HepG2 (cell line): ENCODE measurements at regions not wholly inside any gene's neighbourhood (a gene's known extent, or its start where the extent isn't known, plus 50 kb on each side); places are given as distances from the start of the nearest gene placed in this dataset.

Experiments used
- ATAC-seq: fragments of 200-7000 bp; cut with Tn5 transposase; 3 replicates; pipeline ENCODE4 v1.9.1; 2020; ENCODE audit warnings: mild to moderate bottlenecking, moderate library complexity
- BruUV-seq: library from RNA; stranded (reverse); fragments of 400-500 nt; replicated peaks from 2 replicates; lab custom pipeline; 2021; lab: Mats Ljungman, UMichigan
- CTCF ChIA-PET: fragments of 300-600 bp; formaldehyde crosslinking; extraction: SDS; loops from one replicate; lab custom pipeline; 2021; ENCODE audit warnings: low total read pairs, inconsistent platforms, low intra/inter-chr PET ratio; lab: Yijun Ruan, JAX
- POLR2A ChIA-PET: fragments of 350-600 bp; sonication (Branson Sonifier 250); formaldehyde crosslinking; loops from one replicate; lab custom pipeline; 2020; ENCODE audit warnings: antibody characterized with exemption, inconsistent platforms; lab: Yijun Ruan, JAX
- DNase-seq: peaks from one replicate; pipeline ENCODE4 v3.0.0-alpha.2; 2015; ENCODE audit warnings: low spot score
- FAIRE-seq: peaks from 3 replicates; lab custom pipeline; 2011; peaks lifted over from hg19 to GRCh38; lab: Jason Lieb, UNC
- H2AFZ ChIP-seq: one replicate; pipeline ENCODE4 v1.6.1; 2011; ENCODE audit warnings: low read length, inconsistent platforms
- H3K27ac ChIP-seq: fragments of 300-600 bp; 3 replicates; pipeline ENCODE4 v1.8.0; 2011; ENCODE audit warnings: mixed run types, mild to moderate bottlenecking, mixed read lengths, low read length, inconsistent platforms; ENCODE audit not compliant: insufficient read depth; ENCODE audit errors: extremely low read length
- H3K27me3 ChIP-seq, 2 experiments: fragments of 200-600 bp in 1 of 2; 2 replicates in 1 of 2; 3 replicates in 1 of 2; pipeline versions ENCODE4 v1.6.0 to v1.8.0; 2011; ENCODE audit warnings: low read length in 2 of 2, mild to moderate bottlenecking in 2 of 2, moderate library complexity in 2 of 2, inconsistent platforms in 1 of 2; ENCODE audit not compliant: insufficient read depth in 2 of 2, control insufficient read depth in 1 of 2
- H3K36me3 ChIP-seq, 2 experiments: fragments of 200-600 bp in 1 of 2; replicated peaks in 1 of 2; 2 replicates in 1 of 2; 3 replicates in 1 of 2; pipeline versions ENCODE4 v1.5.1 to v1.8.0; 2011; ENCODE audit warnings: low read length in 2 of 2, inconsistent platforms in 1 of 2; ENCODE audit not compliant: insufficient read depth in 2 of 2, control insufficient read depth in 1 of 2
- H3K4me1 ChIP-seq: 2 replicates; pipeline ENCODE4 v1.5.1; 2012; ENCODE audit warnings: low read length, inconsistent platforms; ENCODE audit not compliant: insufficient read depth
- H3K4me2 ChIP-seq: 2 replicates; pipeline ENCODE4 v1.6.0; 2011; ENCODE audit warnings: low read depth, low read length, inconsistent platforms
- H3K4me3 ChIP-seq, 3 experiments: fragments of 200-600 bp in 1 of 3; sonication (generic), shearing (Covaris generic) in 1 of 3; replicated peaks in 1 of 3; 2 replicates each; pipeline ENCODE4 v1.5.1; 2011 to 2016; ENCODE audit warnings: low read length in 3 of 3, inconsistent platforms in 2 of 3, low read depth in 2 of 3, mild to moderate bottlenecking in 2 of 3, control low read depth in 1 of 3, mixed read lengths in 1 of 3; ENCODE audit not compliant: insufficient read depth in 1 of 3
- H3K79me2 ChIP-seq: one replicate; pipeline ENCODE4 v1.6.1; 2011; ENCODE audit warnings: low read length, inconsistent platforms; ENCODE audit not compliant: insufficient read depth
- H3K9ac ChIP-seq: 2 replicates; pipeline ENCODE4 v1.6.0; 2011; ENCODE audit warnings: mild to moderate bottlenecking, low read depth, low read length, inconsistent platforms; ENCODE audit not compliant: insufficient read depth
- H3K9me3 ChIP-seq: 2 replicates; pipeline ENCODE4 v1.5.1; 2012; ENCODE audit warnings: mild to moderate bottlenecking, low read length
- H4K20me1 ChIP-seq: 2 replicates; pipeline ENCODE4 v1.6.0; 2011; ENCODE audit warnings: inconsistent platforms, mild to moderate bottlenecking, low read length, moderate library complexity; ENCODE audit not compliant: insufficient read depth
- E2F5 ChIP-seq: sonication (generic); formaldehyde crosslinking; conservative IDR thresholded peaks from 2 replicates; pipeline ENCODE4 v1.4.0; 2020; ENCODE audit warnings: missing genetic modification reagents
- EHMT2 ChIP-seq: fragments of 200-600 bp; sonication (generic); IDR thresholded peaks from 2 replicates; pipeline ENCODE4 v1.7.0; 2017; ENCODE audit warnings: antibody characterized with exemption, low read depth, low read length, borderline replicate concordance
- HBP1 ChIP-seq: IDR thresholded peaks from 2 replicates; pipeline ENCODE4 v1.6.1; 2016; ENCODE audit warnings: low read depth, control low read depth
- IRX3 ChIP-seq: sonication (generic); formaldehyde crosslinking; IDR thresholded peaks from 2 replicates; pipeline ENCODE4 v1.8.1; 2023; ENCODE audit warnings: mild to moderate bottlenecking, low read depth, missing genetic modification reagents, borderline replicate concordance
- KAT8 ChIP-seq: IDR thresholded peaks from 2 replicates; pipeline ENCODE4 v1.6.1; 2016; ENCODE audit warnings: missing genetic modification reagents, missing compliant biosample characterization
- MAFF ChIP-seq: IDR thresholded peaks from 2 replicates; pipeline ENCODE4 v1.6.1; 2011; ENCODE audit warnings: low read depth, low read length, improper control_type of control experiment
- MAFK ChIP-seq, 2 experiments: IDR thresholded peaks in 1 of 2; conservative IDR thresholded peaks in 1 of 2; 2 replicates each; pipeline ENCODE4 v1.6.1; 2011; ENCODE audit warnings: improper control_type of control experiment in 2 of 2, low read length in 2 of 2
- MNT ChIP-seq: fragments of 450-650 bp; IDR thresholded peaks from 2 replicates; pipeline ENCODE4 v1.6.1; 2016
- RCOR2 ChIP-seq: IDR thresholded peaks from 2 replicates; pipeline ENCODE4 v1.6.1; 2016; ENCODE audit warnings: missing biosample characterization, missing genetic modification reagents
- SIX4 ChIP-seq: sonication (generic); formaldehyde crosslinking; IDR thresholded peaks from 2 replicates; pipeline ENCODE4 v1.4.0; 2020; ENCODE audit warnings: missing genetic modification reagents
- ZC3H13 ChIP-seq: sonication (generic); formaldehyde crosslinking; IDR thresholded peaks from 2 replicates; pipeline ENCODE4 v1.8.1; 2023; ENCODE audit warnings: mild to moderate bottlenecking, missing genetic modification reagents, moderate library complexity
- ZFP91 ChIP-seq: sonication (generic); formaldehyde crosslinking; IDR thresholded peaks from 2 replicates; pipeline ENCODE4 v1.9.0; 2022; ENCODE audit warnings: missing genetic modification reagents, mild to moderate bottlenecking, borderline replicate concordance
- ZFX ChIP-seq: sonication (generic); formaldehyde crosslinking; IDR thresholded peaks from 2 replicates; pipeline ENCODE4 v1.4.0; 2020; ENCODE audit warnings: mild to moderate bottlenecking, low read depth, missing genetic modification reagents, moderate library complexity
- ZNF263 ChIP-seq: sonication (generic); formaldehyde crosslinking; IDR thresholded peaks from 2 replicates; pipeline ENCODE4 v1.4.0; 2020; ENCODE audit warnings: missing genetic modification reagents
- ZNF317 ChIP-seq: sonication (generic); formaldehyde crosslinking; IDR thresholded peaks from 2 replicates; pipeline ENCODE4 v1.5.0; 2020; ENCODE audit warnings: mild to moderate bottlenecking, missing genetic modification reagents
- ZNF326 ChIP-seq: sonication (generic); formaldehyde crosslinking; IDR thresholded peaks from 2 replicates; pipeline ENCODE4 v1.4.0; 2020; ENCODE audit warnings: missing genetic modification reagents, borderline replicate concordance
- ZNF446 ChIP-seq: sonication (generic); formaldehyde crosslinking; IDR thresholded peaks from 2 replicates; pipeline ENCODE4 v1.5.0; 2020; ENCODE audit warnings: mild to moderate bottlenecking, missing genetic modification reagents
- ZNF766 ChIP-seq: sonication (generic); formaldehyde crosslinking; IDR thresholded peaks from 2 replicates; pipeline ENCODE4 v1.5.0; 2020; ENCODE audit warnings: missing genetic modification reagents, borderline replicate concordance
- WGBS: methylation state at CpG from one replicate; pipeline ENCODE4 v1.1.6; 2017; ENCODE audit warnings: low lambda C conversion rate; 5-methylcytosine and 5-hydroxymethylcytosine counted together
- in situ Hi-C: cut with HindIII; loops from 2 replicates; pipeline ENCODE4 v1.10.0; 2017; ENCODE audit warnings: low pct_unique_long_range_greater_than_20kb; ENCODE audit not compliant: extremely low pct_ligation_motif_present
- intact Hi-C: fragments of 100-400 bp; cut with micrococcal nuclease; formaldehyde crosslinking; loops from one replicate; pipeline ENCODE4 v1.10.0; 2022; ENCODE audit not compliant: unreplicated experiment

- DNase-seq = no peak
- BruUV-seq = no TSS peak
- H2AFZ ChIP-seq = no peak overlapping the region
- in situ Hi-C loops (no loop called here), intact Hi-C loops (loop anchor here (2.0 kb wide), 1 partner anchor 175 kb away; no protein-coding TSS in a partner anchor)
- no peaks in the 10 kb centered on the region for H3K4me1 ChIP-seq
- H4K20me1 ChIP-seq = no peaks in the 10 kb centered on the region
- no peaks in the 10 kb centered on the region; a peak in 1 of 5 replicates for H3K27me3 ChIP-seq
- H3K4me2 ChIP-seq = no peak overlapping the region
- 9% methylated on average over 1 of the region's 1 CpG for WGBS
- H3K79me2 ChIP-seq = no peaks in the 10 kb centered on the region
- no peak for ATAC-seq
- ChIA-PET POLR2A (no interaction called here), CTCF (interaction anchor here (1.6 kb wide), 1 partner anchor 213 kb away, joined by 11 read pairs; no protein-coding TSS in a partner anchor)
- H3K36me3 ChIP-seq = no peaks in the 10 kb centered on the region
- FAIRE-seq = no peak
- H3K4me3 ChIP-seq = no peak overlapping the region
- no peak overlapping the region for H3K9ac ChIP-seq
- no peaks in the 10 kb centered on the region for H3K9me3 ChIP-seq
- H3K27ac ChIP-seq = no peak overlapping the region
- TF ChIP-seq ZNF317 (CRISPR knock-in tag) (no peak), ZC3H13 (no peak), ZFX (no peak), SIX4 (CRISPR knock-in tag) (no peak), ZNF446 (CRISPR knock-in tag) (no peak), MAFF (peak; percentile 93), ZFP91 (CRISPR knock-in tag) (no peak), EHMT2 (no peak), RCOR2 (CRISPR knock-in tag) (no peak), KAT8 (CRISPR knock-in tag) (no peak), IRX3 (CRISPR knock-in tag) (no peak), MNT (no peak), E2F5 (CRISPR knock-in tag) (no peak), ZNF766 (CRISPR knock-in tag) (no peak), HBP1 (CRISPR knock-in tag) (no peak), MAFK (conservative IDR thresholded peaks at IDR 0.05 in 1 of 2, IDR thresholded peaks at IDR 0.05 in 1 of 2; ENCODE audit: low read length in 2 of 2) (peak; percentile 90 to 96), ZNF326 (no peak), ZNF263 (CRISPR knock-in tag) (no peak)
Observed at GRCh38 chr4:111855308-111855707, 289.9 kb upstream of the FAM241A start.
